ENCODE measurements at regions not wholly inside any gene's neighbourhood (a gene's known extent, or its start where the extent isn't known, plus 50 kb on each side); places are given as distances from the start of the nearest gene placed in this dataset.

DNA sequence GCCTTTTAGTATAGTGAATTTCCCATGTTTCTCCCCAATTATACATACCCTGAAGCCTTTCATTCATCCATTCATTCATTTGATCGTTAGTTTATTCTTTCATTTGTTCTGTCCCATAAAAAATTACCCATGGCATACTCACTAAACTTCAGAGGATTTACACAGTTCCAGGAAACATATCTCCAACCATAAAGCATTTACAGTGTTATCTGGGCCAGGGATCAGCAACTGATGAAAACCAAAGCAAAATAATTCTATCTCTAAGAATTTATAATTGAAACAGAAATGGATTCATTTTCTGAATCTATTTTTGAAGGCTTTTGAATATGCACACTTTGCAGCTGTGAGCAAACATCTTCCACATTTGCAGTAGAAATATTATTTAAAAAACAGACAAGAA lies 547.7 kb downstream of the KCNJ2 start:
- TF ChIP-seq, protein P1, sequence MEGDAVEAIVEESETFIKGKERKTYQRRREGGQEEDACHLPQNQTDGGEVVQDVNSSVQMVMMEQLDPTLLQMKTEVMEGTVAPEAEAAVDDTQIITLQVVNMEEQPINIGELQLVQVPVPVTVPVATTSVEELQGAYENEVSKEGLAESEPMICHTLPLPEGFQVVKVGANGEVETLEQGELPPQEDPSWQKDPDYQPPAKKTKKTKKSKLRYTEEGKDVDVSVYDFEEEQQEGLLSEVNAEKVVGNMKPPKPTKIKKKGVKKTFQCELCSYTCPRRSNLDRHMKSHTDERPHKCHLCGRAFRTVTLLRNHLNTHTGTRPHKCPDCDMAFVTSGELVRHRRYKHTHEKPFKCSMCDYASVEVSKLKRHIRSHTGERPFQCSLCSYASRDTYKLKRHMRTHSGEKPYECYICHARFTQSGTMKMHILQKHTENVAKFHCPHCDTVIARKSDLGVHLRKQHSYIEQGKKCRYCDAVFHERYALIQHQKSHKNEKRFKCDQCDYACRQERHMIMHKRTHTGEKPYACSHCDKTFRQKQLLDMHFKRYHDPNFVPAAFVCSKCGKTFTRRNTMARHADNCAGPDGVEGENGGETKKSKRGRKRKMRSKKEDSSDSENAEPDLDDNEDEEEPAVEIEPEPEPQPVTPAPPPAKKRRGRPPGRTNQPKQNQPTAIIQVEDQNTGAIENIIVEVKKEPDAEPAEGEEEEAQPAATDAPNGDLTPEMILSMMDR (IDR thresholded peaks at IDR 0.05), result no peak
- TF ChIP-seq EZH2 (IDR thresholded peaks at IDR 0.05; ENCODE audit: borderline replicate concordance, insufficient read depth, low read depth, low read length, poor library complexity, severe bottlenecking), result no peak

All from B cell (primary cell).